K562 (cell line): ENCODE measurements at regions not wholly inside any gene's neighbourhood (a gene's known extent, or its start where the extent isn't known, plus 50 kb on each side); places are given as distances from the start of the nearest gene placed in this dataset.
A peak's percentile ranks its signal among the peaks of the same experiment; 100 is the strongest.

ENCODE experiments used
- ATAC-seq: fragments of 200-7000 bp; cut with Tn5 transposase; 3 replicates; pipeline ENCODE4 v1.9.1; 2020; ENCODE audit warnings: moderate library complexity
- BruUV-seq: library from RNA; stranded (reverse); fragments of 400-500 nt; replicated peaks from 2 replicates; lab custom pipeline; 2021; lab: Mats Ljungman, UMichigan
- CTCF ChIA-PET: fragments of 300-600 bp; formaldehyde crosslinking; extraction: SDS; loops from one replicate; lab custom pipeline; 2021; ENCODE audit warnings: low intra/inter-chr PET ratio; lab: Yijun Ruan, JAX
- POLR2A ChIA-PET: fragments of 300-600, 350-650 bp; sonication (Branson Sonifier 250); formaldehyde crosslinking; extraction: SDS; loops from one replicate; lab custom pipeline; 2021; ENCODE audit warnings: antibody characterized with exemption, inconsistent platforms; lab: Yijun Ruan, JAX
- DNase-seq, 4 experiments: peaks; one replicate each; pipeline versions ENCODE4 v3.0.0 to v3.0.0-alpha.2; 2011 to 2018; ENCODE audit warnings: low spot score in 3 of 4, mixed read lengths in 3 of 4; ENCODE audit errors: extremely low read depth in 1 of 4
- FAIRE-seq: peaks from 2 replicates; lab custom pipeline; 2011; peaks lifted over from hg19 to GRCh38; lab: Jason Lieb, UNC
- H2AFZ ChIP-seq: 2 replicates; pipeline ENCODE4 v1.6.0; 2011; ENCODE audit warnings: low read depth, low read length, control low read depth, inconsistent platforms
- H3K27ac ChIP-seq: fragments of 200-600 bp; 3 replicates; pipeline ENCODE4 v1.8.0; 2011; ENCODE audit warnings: low read depth, mild to moderate bottlenecking, control low read depth, inconsistent platforms, low read length, moderate library complexity, mixed read lengths; ENCODE audit errors: extremely low read depth
- H3K27me3 ChIP-seq, 2 experiments: fragments of 300-600 bp in 1 of 2; 2 replicates in 1 of 2; 3 replicates in 1 of 2; pipeline versions ENCODE4 v1.6.0 to v1.8.0; 2011; ENCODE audit warnings: inconsistent platforms in 2 of 2, low read length in 2 of 2, mild to moderate bottlenecking in 1 of 2, mixed read lengths in 1 of 2, moderate library complexity in 1 of 2; ENCODE audit not compliant: control insufficient read depth in 2 of 2, insufficient read depth in 2 of 2
- H3K36me3 ChIP-seq: fragments of 300-600 bp; 3 replicates; pipeline ENCODE4 v1.8.0; 2011; ENCODE audit warnings: mild to moderate bottlenecking, low read length, inconsistent platforms; ENCODE audit not compliant: control insufficient read depth, insufficient read depth
- H3K4me1 ChIP-seq, 2 experiments: fragments of 200-600 bp in 1 of 2; replicated peaks in 1 of 2; 2 replicates in 1 of 2; 3 replicates in 1 of 2; pipeline versions ENCODE4 v1.5.1 to v1.8.0; 2011; ENCODE audit warnings: inconsistent platforms in 2 of 2, low read length in 2 of 2, mild to moderate bottlenecking in 1 of 2, mixed read lengths in 1 of 2, moderate library complexity in 1 of 2; ENCODE audit not compliant: control insufficient read depth in 2 of 2, insufficient read depth in 2 of 2
- H3K4me2 ChIP-seq: 2 replicates; pipeline ENCODE4 v1.6.1; 2011; ENCODE audit warnings: low read length, control low read depth, inconsistent platforms, mixed read lengths; ENCODE audit not compliant: insufficient read depth
- H3K4me3 ChIP-seq: fragments of 200-600 bp; sonication (generic), shearing (Covaris generic); 2 replicates; pipeline ENCODE4 v1.5.1; 2016; ENCODE audit warnings: control low read depth, inconsistent platforms
- H3K79me2 ChIP-seq: fragments of 200-600 bp; 3 replicates; pipeline ENCODE4 v1.8.0; 2011; ENCODE audit warnings: low read length, inconsistent platforms; ENCODE audit not compliant: control insufficient read depth, insufficient read depth
- H3K9ac ChIP-seq, 2 experiments: 2 replicates each; pipeline versions ENCODE4 v1.6.0 to v1.6.1; 2011; ENCODE audit warnings: low read depth in 2 of 2, low read length in 2 of 2, control low read depth in 1 of 2, inconsistent platforms in 1 of 2, mild to moderate bottlenecking in 1 of 2, mixed read lengths in 1 of 2; ENCODE audit not compliant: insufficient read depth in 1 of 2
- H3K9me1 ChIP-seq: one replicate; pipeline ENCODE4 v1.6.0; 2011; ENCODE audit warnings: inconsistent platforms, mild to moderate bottlenecking, low read length, moderate library complexity; ENCODE audit not compliant: control insufficient read depth, insufficient read depth
- H3K9me3 ChIP-seq: replicated peaks from 2 replicates; pipeline ENCODE4 v1.5.1; 2011; ENCODE audit warnings: low read depth, low read length, inconsistent platforms; ENCODE audit not compliant: control insufficient read depth, insufficient read depth
- H4K20me1 ChIP-seq: replicated peaks from 2 replicates; pipeline ENCODE4 v1.6.1; 2011; ENCODE audit warnings: low read length, inconsistent platforms, mixed read lengths; ENCODE audit not compliant: control insufficient read depth, insufficient read depth
- ESRRB ChIP-seq: fragments of 250-450 bp; sonication (Bioruptor Pico); IDR thresholded peaks from 2 replicates; pipeline ENCODE4 v1.5.0; 2020; ENCODE audit warnings: mild to moderate bottlenecking, moderate library complexity, borderline replicate concordance
- SPI1 ChIP-seq: IDR thresholded peaks from 2 replicates; pipeline ENCODE4 v1.6.1; 2011; ENCODE audit warnings: low read depth, low read length, control low read depth, borderline replicate concordance
- ZNF140 ChIP-seq: fragments of 250-450 bp; sonication (Bioruptor Pico); IDR thresholded peaks from 2 replicates; pipeline ENCODE4 v1.8.0; 2021; ENCODE audit warnings: moderate library complexity, mild to moderate bottlenecking, inconsistent platforms
- ZNF431 ChIP-seq: sonication (generic); formaldehyde crosslinking; IDR thresholded peaks from 2 replicates; pipeline ENCODE4 v1.8.0; 2022; ENCODE audit warnings: mild to moderate bottlenecking, missing genetic modification reagents
- WGBS: fragments of 100-300 bp; shearing (Covaris generic); methylation state at CpG from one replicate; pipeline ENCODE4 v1.1.6; 2016; ENCODE audit warnings: low coverage, mixed read lengths; ENCODE audit not compliant: insufficient coverage; ENCODE audit errors: missing lambda C conversion rate; 5-methylcytosine and 5-hydroxymethylcytosine counted together
- in situ Hi-C: fragments of 300-500 bp; cut with MboI; formaldehyde crosslinking; loops from 4 replicates; pipeline ENCODE4 v1.15.0; 2018; ENCODE audit warnings: inconsistent platforms, mixed read lengths
- intact Hi-C: fragments of 100-400 bp; cut with micrococcal nuclease; formaldehyde crosslinking; loops from 2 replicates; pipeline ENCODE4 v1.14.2; 2022
- TF ChIP-seq, protein P1 (sequence below): fragments of 450-650 bp; IDR thresholded peaks from 2 replicates; pipeline ENCODE4 v1.6.1; 2017; ENCODE audit warnings: antibody characterized with exemption

DNA sequence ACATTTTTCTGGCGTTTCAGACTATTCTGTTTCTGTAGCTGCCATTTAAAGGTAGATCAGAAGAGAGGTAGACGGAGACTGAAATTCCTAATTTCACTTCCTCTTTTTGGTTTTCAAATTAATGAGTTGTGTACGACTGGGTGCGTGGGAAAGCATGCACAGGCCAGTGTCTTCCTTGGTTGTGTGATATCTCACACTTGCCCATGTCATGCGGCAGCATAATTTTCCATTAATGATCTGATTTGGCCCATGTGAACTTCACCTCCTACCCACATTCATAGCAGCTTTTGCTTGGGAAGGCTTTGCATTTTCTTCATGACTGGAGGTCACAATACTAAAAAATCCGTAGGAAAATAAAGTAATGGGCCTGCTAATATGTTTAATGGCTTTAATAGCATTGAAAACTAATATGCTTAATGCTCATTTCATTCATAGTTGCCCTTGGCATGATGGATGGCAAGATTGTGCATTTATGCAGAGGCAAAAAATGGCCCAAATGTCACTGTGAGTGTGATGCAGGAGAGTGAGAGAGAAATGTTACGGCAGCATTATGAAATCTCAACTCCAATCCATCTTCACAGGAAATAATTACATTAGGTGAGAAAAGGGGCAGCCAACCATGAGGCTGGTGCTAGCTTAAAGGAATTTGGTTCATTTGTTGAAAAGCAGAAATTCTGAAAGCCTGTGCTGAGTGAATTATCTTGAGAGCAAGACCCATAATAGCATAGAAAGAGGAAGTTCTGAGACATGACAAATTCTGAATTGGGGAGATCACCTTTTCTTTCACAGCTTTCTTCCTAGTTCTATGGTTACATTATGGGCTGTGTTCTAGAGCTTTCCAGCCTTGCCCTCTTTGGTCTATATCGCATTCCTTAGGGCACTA, 69.0 kb upstream of the UST start:
- Histone ChIP-seq H3K4me1 (no peaks in the 10 kb centered on the region), H3K9me1 (no peaks in the 10 kb centered on the region), H3K4me2 (no peak overlapping the region), H3K9ac (no peak overlapping the region), H3K9me3 (no peaks in the 10 kb centered on the region; the same call in 1 of the 2 replicates), H3K27me3 (no peaks in the 10 kb centered on the region), H3K4me3 (no peak overlapping the region), H4K20me1 (no peaks in the 10 kb centered on the region), H3K27ac (no peak overlapping the region), H3K36me3 (no peaks in the 10 kb centered on the region), H3K79me2 (no peaks in the 10 kb centered on the region), H2AFZ (no peak overlapping the region)
- intact Hi-C loops = no loop called here
- FAIRE-seq (no peak), ATAC-seq (no peak), DNase-seq (no peak)
- BruUV-seq = no TSS peak
- in situ Hi-C loops = no loop called here
- WGBS = 10% methylated on average over 8 of the region's 8 CpGs
- ChIA-PET CTCF (no interaction called here), POLR2A (no interaction called here)
- TF ChIP-seq, protein P1, sequence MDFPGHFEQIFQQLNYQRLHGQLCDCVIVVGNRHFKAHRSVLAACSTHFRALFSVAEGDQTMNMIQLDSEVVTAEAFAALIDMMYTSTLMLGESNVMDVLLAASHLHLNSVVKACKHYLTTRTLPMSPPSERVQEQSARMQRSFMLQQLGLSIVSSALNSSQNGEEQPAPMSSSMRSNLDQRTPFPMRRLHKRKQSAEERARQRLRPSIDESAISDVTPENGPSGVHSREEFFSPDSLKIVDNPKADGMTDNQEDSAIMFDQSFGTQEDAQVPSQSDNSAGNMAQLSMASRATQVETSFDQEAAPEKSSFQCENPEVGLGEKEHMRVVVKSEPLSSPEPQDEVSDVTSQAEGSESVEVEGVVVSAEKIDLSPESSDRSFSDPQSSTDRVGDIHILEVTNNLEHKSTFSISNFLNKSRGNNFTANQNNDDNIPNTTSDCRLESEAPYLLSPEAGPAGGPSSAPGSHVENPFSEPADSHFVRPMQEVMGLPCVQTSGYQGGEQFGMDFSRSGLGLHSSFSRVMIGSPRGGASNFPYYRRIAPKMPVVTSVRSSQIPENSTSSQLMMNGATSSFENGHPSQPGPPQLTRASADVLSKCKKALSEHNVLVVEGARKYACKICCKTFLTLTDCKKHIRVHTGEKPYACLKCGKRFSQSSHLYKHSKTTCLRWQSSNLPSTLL = no peak
- no peak for TF ChIP-seq ZNF431 (CRISPR knock-in tag)
- TF ChIP-seq SPI1 = peak; percentile 87
- TF ChIP-seq ZNF140 (CRISPR knock-in tag) = no peak
- TF ChIP-seq ESRRB (CRISPR knock-in tag) = no peak
